KMS-11 (cell line): ENCODE measurements at regions not wholly inside any gene's neighbourhood (a gene's known extent, or its start where the extent isn't known, plus 50 kb on each side); places are given as distances from the start of the nearest gene placed in this dataset.

Experiments used
- H2AFZ ChIP-seq: fragments of 200-600 bp; sonication (generic); 2 replicates; pipeline ENCODE4 v1.6.1; 2016; ENCODE audit warnings: antibody characterized with exemption, mixed run types, low read depth
- H3K27ac ChIP-seq: fragments of 200-600 bp; sonication (generic); 2 replicates; pipeline ENCODE4 v1.6.1; 2016; ENCODE audit warnings: mild to moderate bottlenecking, mixed run types
- H3K27me3 ChIP-seq: fragments of 200-600 bp; sonication (generic); 2 replicates; pipeline ENCODE4 v1.6.1; 2017; ENCODE audit warnings: mild to moderate bottlenecking, low read depth, mixed run types, moderate library complexity; ENCODE audit not compliant: insufficient read depth
- H3K36me3 ChIP-seq: fragments of 200-600 bp; sonication (generic); 2 replicates; pipeline ENCODE4 v1.6.1; 2017; ENCODE audit warnings: mild to moderate bottlenecking, mixed run types; ENCODE audit not compliant: insufficient read depth
- H3K4me1 ChIP-seq: fragments of 200-600 bp; sonication (generic); 2 replicates; pipeline ENCODE4 v1.6.1; 2016; ENCODE audit warnings: mild to moderate bottlenecking, low read depth, mixed run types; ENCODE audit not compliant: poor library complexity, severe bottlenecking
- H3K4me2 ChIP-seq: fragments of 200-600 bp; sonication (generic); 2 replicates; pipeline ENCODE4 v1.7.0; 2016; ENCODE audit warnings: mild to moderate bottlenecking, mixed run types
- H3K4me3 ChIP-seq: fragments of 200-600 bp; sonication (generic); IDR thresholded peaks from 2 replicates; pipeline ENCODE4 v1.6.1; 2017; ENCODE audit warnings: low read depth, low read length, mixed read lengths; ENCODE audit not compliant: insufficient read depth
- H3K79me2 ChIP-seq: fragments of 200-600 bp; sonication (generic); 2 replicates; pipeline ENCODE4 v1.6.1; 2016; ENCODE audit warnings: low read depth, mixed run types; ENCODE audit not compliant: insufficient read depth
- H3K9ac ChIP-seq: fragments of 200-600 bp; sonication (generic); 2 replicates; pipeline ENCODE4 v1.6.1; 2016; ENCODE audit warnings: mild to moderate bottlenecking, mixed run types
- H4K20me1 ChIP-seq: fragments of 200-600 bp; sonication (generic); 2 replicates; pipeline ENCODE4 v1.6.1; 2016; ENCODE audit warnings: mild to moderate bottlenecking, mixed run types; ENCODE audit not compliant: insufficient read depth
- CTCF ChIP-seq: fragments of 200-600 bp; sonication (generic); conservative IDR thresholded peaks from 2 replicates; pipeline ENCODE4 v1.6.1; 2017; ENCODE audit warnings: low read depth, mild to moderate bottlenecking, antibody characterized with exemption, low read length, moderate library complexity, mixed read lengths

- no peak overlapping the region for H3K27ac ChIP-seq
- H3K27me3 ChIP-seq, result no peaks in the 10 kb centered on the region
- H3K4me1 ChIP-seq, result no peaks in the 10 kb centered on the region
- no peak overlapping the region for H3K4me2 ChIP-seq
- H3K9ac ChIP-seq, result no peak overlapping the region
- H2AFZ ChIP-seq, result no peak overlapping the region
- TF ChIP-seq CTCF, result no peak
- no peak overlapping the region for H3K4me3 ChIP-seq
- H4K20me1 ChIP-seq, result no peaks in the 10 kb centered on the region
- H3K36me3 ChIP-seq, result no peaks in the 10 kb centered on the region
- no peaks in the 10 kb centered on the region for H3K79me2 ChIP-seq
These were observed 230.1 kb downstream of the KCTD12 start for GRCh38 chr13:76656056-76656455.

- H3K79me2 ChIP-seq, result no peaks in the 10 kb centered on the region
- H3K4me3 ChIP-seq, result no peak overlapping the region
- TF ChIP-seq CTCF, result no peak
- H3K27ac ChIP-seq, result no peak overlapping the region
- H2AFZ ChIP-seq, result no peak overlapping the region
- H3K9ac ChIP-seq, result no peak overlapping the region
- no peaks in the 10 kb centered on the region for H4K20me1 ChIP-seq
- no peaks in the 10 kb centered on the region for H3K27me3 ChIP-seq
- no peaks in the 10 kb centered on the region for H3K36me3 ChIP-seq
- H3K4me1 ChIP-seq, result no peaks in the 10 kb centered on the region
- H3K4me2 ChIP-seq, result no peak overlapping the region
These were observed 231.9 kb downstream of the KCTD12 start for GRCh38 chr13:76654263-76654662.

GRCh38 chr13:76651286-76651685 lies 234.9 kb downstream of the KCTD12 start:
- H3K4me3 ChIP-seq, result no peak overlapping the region
- no peak overlapping the region for H3K9ac ChIP-seq
- no peaks in the 10 kb centered on the region for H4K20me1 ChIP-seq
- no peaks in the 10 kb centered on the region for H3K36me3 ChIP-seq
- H3K27ac ChIP-seq, result no peak overlapping the region
- TF ChIP-seq CTCF, result no peak
- H3K4me2 ChIP-seq, result no peak overlapping the region
- H3K27me3 ChIP-seq, result no peaks in the 10 kb centered on the region
- no peaks in the 10 kb centered on the region for H3K4me1 ChIP-seq
- no peaks in the 10 kb centered on the region for H3K79me2 ChIP-seq
- H2AFZ ChIP-seq, result no peak overlapping the region

- Histone ChIP-seq H3K4me2 (no peak overlapping the region), H2AFZ (no peak overlapping the region), H3K27me3 (no peaks in the 10 kb centered on the region), H4K20me1 (no peaks in the 10 kb centered on the region), H3K36me3 (no peaks in the 10 kb centered on the region), H3K9ac (no peak overlapping the region), H3K79me2 (no peaks in the 10 kb centered on the region), H3K4me1 (no peaks in the 10 kb centered on the region), H3K27ac (no peak overlapping the region), H3K4me3 (no peak overlapping the region)
- TF ChIP-seq CTCF, result no peak
These were observed 238.7 kb downstream of the KCTD12 start for GRCh38 chr13:76647550-76647949.

GRCh38 chr13:76646946-76647345 lies 239.3 kb downstream of the KCTD12 start:
- Histone ChIP-seq H3K27ac (no peak overlapping the region), H3K4me3 (no peak overlapping the region), H3K27me3 (no peaks in the 10 kb centered on the region), H2AFZ (no peak overlapping the region), H3K36me3 (no peaks in the 10 kb centered on the region), H3K79me2 (no peaks in the 10 kb centered on the region), H3K9ac (no peak overlapping the region), H4K20me1 (no peaks in the 10 kb centered on the region), H3K4me1 (no peaks in the 10 kb centered on the region), H3K4me2 (no peak overlapping the region)
- TF ChIP-seq CTCF, result no peak
